Neuronal stem cell (in vitro differentiated cells): ENCODE measurements at regions not wholly inside any gene's neighbourhood (a gene's known extent, or its start where the extent isn't known, plus 50 kb on each side); places are given as distances from the start of the nearest gene placed in this dataset.
"Not testable (repeated sequence)": the region's sequence is repeated elsewhere in the genome, so short reads cannot be mapped to it uniquely, and the experiment has no call there.

Source experiments
- DNase-seq: peaks from one replicate; pipeline ENCODE4 v3.0.0-alpha.2; 2013; ENCODE audit warnings: low spot score
- H2AFZ ChIP-seq: one replicate; pipeline ENCODE4 v1.6.1; 2013; ENCODE audit warnings: mild to moderate bottlenecking, low read length, inconsistent platforms
- H2AK5ac ChIP-seq: 2 replicates; pipeline ENCODE4 v1.6.1; 2013; ENCODE audit warnings: low read depth, mild to moderate bottlenecking, inconsistent platforms, low read length, moderate library complexity, mixed read lengths
- H2BK120ac ChIP-seq: 2 replicates; pipeline ENCODE4 v1.6.1; 2013; ENCODE audit warnings: low read depth, mild to moderate bottlenecking, inconsistent platforms, low read length, moderate library complexity, mixed read lengths
- H2BK12ac ChIP-seq: one replicate; pipeline ENCODE4 v1.6.1; 2013; ENCODE audit warnings: low read length, inconsistent platforms
- H2BK15ac ChIP-seq: 2 replicates; pipeline ENCODE4 v1.6.1; 2013; ENCODE audit warnings: mild to moderate bottlenecking, low read length, inconsistent platforms, mixed read lengths
- H2BK5ac ChIP-seq: one replicate; pipeline ENCODE4 v1.6.1; 2013; ENCODE audit warnings: inconsistent platforms, mild to moderate bottlenecking, low read length, moderate library complexity
- H3K14ac ChIP-seq: one replicate; pipeline ENCODE4 v1.6.1; 2013; ENCODE audit warnings: low read length, inconsistent platforms
- H3K18ac ChIP-seq: 2 replicates; pipeline ENCODE4 v1.6.1; 2013; ENCODE audit warnings: low read length, inconsistent platforms
- H3K23ac ChIP-seq: 2 replicates; pipeline ENCODE4 v1.6.1; 2013; ENCODE audit warnings: low read depth, mild to moderate bottlenecking, mixed read lengths, low read length, inconsistent platforms; ENCODE audit not compliant: poor library complexity
- H3K27ac ChIP-seq: replicated peaks from 3 replicates; pipeline ENCODE4 v1.5.1; 2013; ENCODE audit warnings: low read length, inconsistent platforms
- H3K27me3 ChIP-seq, 3 experiments: 2 replicates each; pipeline ENCODE4 v1.6.1; 2013; ENCODE audit warnings: low read length in 3 of 3, mild to moderate bottlenecking in 2 of 3, inconsistent platforms in 1 of 3, low read depth in 1 of 3, mixed read lengths in 1 of 3, moderate library complexity in 1 of 3; ENCODE audit not compliant: control insufficient read depth in 3 of 3, insufficient read depth in 3 of 3
- H3K36me3 ChIP-seq, 2 donors: replicated peaks in 1 of 2; 2 replicates each; pipeline ENCODE4 v1.6.1; 2013; ENCODE audit warnings: low read length in 2 of 2; ENCODE audit not compliant: control insufficient read depth in 2 of 2, insufficient read depth in 2 of 2
- H3K4ac ChIP-seq: 2 replicates; pipeline ENCODE4 v1.6.1; 2013; ENCODE audit warnings: inconsistent platforms, mild to moderate bottlenecking, low read length, moderate library complexity
- H3K4me1 ChIP-seq, 2 donors: 1 replicate in 1 of 2; 2 replicates in 1 of 2; pipeline ENCODE4 v1.6.1; 2013; ENCODE audit warnings: low read length in 2 of 2, low read depth in 1 of 2; ENCODE audit not compliant: control insufficient read depth in 2 of 2, insufficient read depth in 1 of 2
- H3K4me2 ChIP-seq: one replicate; pipeline ENCODE4 v1.6.1; 2013; ENCODE audit warnings: mild to moderate bottlenecking, low read length, inconsistent platforms; ENCODE audit not compliant: insufficient read depth, poor library complexity, severe bottlenecking
- H3K4me3 ChIP-seq, 2 donors: 2 replicates each; pipeline ENCODE4 v1.5.1; 2013; ENCODE audit warnings: low read length in 2 of 2, mild to moderate bottlenecking in 2 of 2, inconsistent platforms in 1 of 2, moderate library complexity in 1 of 2
- H3K79me1 ChIP-seq: one replicate; pipeline ENCODE4 v1.6.1; 2013; ENCODE audit warnings: low read depth, mild to moderate bottlenecking, inconsistent platforms, low read length, moderate library complexity
- H3K9ac ChIP-seq: one replicate; pipeline ENCODE4 v1.6.1; 2013; ENCODE audit warnings: mild to moderate bottlenecking, low read depth, low read length, inconsistent platforms; ENCODE audit not compliant: poor library complexity
- H3K9me3 ChIP-seq, 2 donors: replicated peaks in 1 of 2; 2 replicates each; pipeline versions ENCODE3 to v1.6.1; 2013; ENCODE audit warnings: low read length in 2 of 2, mild to moderate bottlenecking in 2 of 2, inconsistent platforms in 1 of 2, low read depth in 1 of 2, mixed read lengths in 1 of 2, moderate library complexity in 1 of 2; ENCODE audit not compliant: control insufficient read depth in 2 of 2, insufficient read depth in 1 of 2
- H4K8ac ChIP-seq: one replicate; pipeline ENCODE4 v1.6.1; 2013; ENCODE audit warnings: low read depth, mild to moderate bottlenecking, inconsistent platforms, low read length, moderate library complexity
- H4K91ac ChIP-seq: one replicate; pipeline ENCODE4 v1.6.1; 2013; ENCODE audit warnings: low read length, low read depth, mild to moderate bottlenecking, inconsistent platforms; ENCODE audit not compliant: poor library complexity
- WGBS, 2 donors: extraction: QIAGEN DNeasy Blood & Tissue Kit; methylation state at CpG; one replicate each; pipeline ENCODE4 v1.1.7; 2013; ENCODE audit warnings: missing lambda C conversion rate in 2 of 2, mixed read lengths in 1 of 2; ENCODE audit not compliant: insufficient read length in 2 of 2, insufficient replicate concordance in 1 of 2; ENCODE audit errors: extremely low coverage in 2 of 2; 5-methylcytosine and 5-hydroxymethylcytosine counted together

GRCh38 chr2:17136231-17136630 is 382.0 kb downstream of the RAD51AP2 start:
- WGBS, 2 donors: no CpG with 5 or more reads among the region's 3 CpGs
- H3K4ac ChIP-seq: no peak overlapping the region
- no peak overlapping the region for H3K27ac ChIP-seq
- no peak overlapping the region for H3K9ac ChIP-seq
- no peak overlapping the region for H3K14ac ChIP-seq
- no peak overlapping the region for H3K4me2 ChIP-seq
- no peak overlapping the region for H2BK12ac ChIP-seq
- H3K18ac ChIP-seq: no peak overlapping the region
- H2BK5ac ChIP-seq: no peak overlapping the region
- DNase-seq: no peak
- no peak overlapping the region for H3K4me3 ChIP-seq
- H3K9me3 ChIP-seq: no peaks in the 10 kb centered on the region
- H3K23ac ChIP-seq: no peak overlapping the region
- H2AFZ ChIP-seq: no peak overlapping the region
- H3K36me3 ChIP-seq: no peaks in the 10 kb centered on the region
- no peak overlapping the region for H2BK120ac ChIP-seq
- H2AK5ac ChIP-seq: no peak overlapping the region
- no peak overlapping the region for H2BK15ac ChIP-seq
- H3K4me1 ChIP-seq: peaks cover 0 to 1% of the 10 kb centered on the region in 2 donors
- H4K91ac ChIP-seq: no peak overlapping the region
- no peak overlapping the region for H4K8ac ChIP-seq
- H3K79me1 ChIP-seq: no peaks in the 10 kb centered on the region
- no peaks in the 10 kb centered on the region for H3K27me3 ChIP-seq

GRCh38 chr2:17135619-17136018 is 382.6 kb downstream of the RAD51AP2 start:
- no peak for DNase-seq
- Histone ChIP-seq H3K27ac (no peak overlapping the region), H4K91ac (no peak overlapping the region), H3K4me1 (peaks cover 0 to 1% of the 10 kb centered on the region in 2 donors), H3K4me3 (no peak overlapping the region), H3K18ac (no peak overlapping the region), H4K8ac (no peak overlapping the region), H2BK5ac (no peak overlapping the region), H3K9ac (no peak overlapping the region), H2BK120ac (no peak overlapping the region), H3K27me3 (no peaks in the 10 kb centered on the region), H2BK12ac (no peak overlapping the region), H3K9me3 (no peaks in the 10 kb centered on the region), H3K23ac (no peak overlapping the region), H3K36me3 (no peaks in the 10 kb centered on the region), H3K79me1 (no peaks in the 10 kb centered on the region), H2BK15ac (no peak overlapping the region), H3K4me2 (no peak overlapping the region), H3K4ac (no peak overlapping the region), H2AFZ (no peak overlapping the region), H3K14ac (no peak overlapping the region), H2AK5ac (no peak overlapping the region)
- no CpG with 5 or more reads among the region's 1 CpG for WGBS, 2 donors

- Histone ChIP-seq H3K14ac (no peak overlapping the region), H2AK5ac (no peak overlapping the region), H3K4me3 (no peak overlapping the region), H4K91ac (no peak overlapping the region), H3K27me3 (no peaks in the 10 kb centered on the region), H3K9me3 (no peaks in the 10 kb centered on the region), H3K18ac (no peak overlapping the region), H3K79me1 (no peaks in the 10 kb centered on the region), H3K4ac (no peak overlapping the region), H2BK12ac (no peak overlapping the region), H3K36me3 (no peaks in the 10 kb centered on the region), H3K23ac (no peak overlapping the region), H2BK120ac (no peak overlapping the region), H3K9ac (no peak overlapping the region), H2AFZ (no peak overlapping the region), H2BK5ac (no peak overlapping the region), H3K4me1 (peaks cover 0 to under 1% of the 10 kb centered on the region in 2 donors), H2BK15ac (no peak overlapping the region), H4K8ac (no peak overlapping the region), H3K27ac (no peak overlapping the region), H3K4me2 (no peak overlapping the region)
- WGBS, 2 donors: no CpG with 5 or more reads among the region's 6 CpGs
- no peak for DNase-seq
These were observed 385.1 kb downstream of the RAD51AP2 start for GRCh38 chr2:17133052-17133671.

GRCh38 chr2:17130627-17131026 is 387.6 kb downstream of the RAD51AP2 start:
- H3K79me1 ChIP-seq, H3K23ac ChIP-seq, H2BK15ac ChIP-seq, H4K91ac ChIP-seq, H3K27ac ChIP-seq, H3K4me2 ChIP-seq, H2BK5ac ChIP-seq, H3K36me3 ChIP-seq, H3K4ac ChIP-seq, H2BK12ac ChIP-seq, H3K9me3 ChIP-seq, H2AFZ ChIP-seq, H3K4me3 ChIP-seq, DNase-seq, H3K14ac ChIP-seq, H3K18ac ChIP-seq, H3K4me1 ChIP-seq, H2BK120ac ChIP-seq, H3K27me3 ChIP-seq, H2AK5ac ChIP-seq, H3K9ac ChIP-seq, H4K8ac ChIP-seq: not testable (repeated sequence)
- no CpG with 5 or more reads among the region's 3 CpGs for WGBS, 2 donors
